ENCODE measurements at regions not wholly inside any gene's neighbourhood (a gene's known extent, or its start where the extent isn't known, plus 50 kb on each side); places are given as distances from the start of the nearest gene placed in this dataset.

GRCh38 chr1:81590171-81590570 lies 210.6 kb upstream of the ADGRL2 start:
- Histone ChIP-seq H3K9ac (ENCODE audit: low read length) (no peak overlapping the region), H3K4me3 (ENCODE audit: low read depth in 1 of 2, low read length in 2 of 2) (no peak overlapping the region), H3K9me3 (ENCODE audit: low read length) (no peaks in the 10 kb centered on the region), H3K36me3 (ENCODE audit: insufficient read depth, low read length) (no peaks in the 10 kb centered on the region), H3K27me3 (ENCODE audit: control insufficient read depth in 1 of 2, insufficient read depth in 2 of 2, low read length in 2 of 2) (no peaks in the 10 kb centered on the region), H3K4me1 (ENCODE audit: insufficient read depth, low read length) (no peaks in the 10 kb centered on the region), H3K27ac (ENCODE audit: low read depth, low read length) (no peak overlapping the region)

GRCh38 chr1:81588149-81588548 lies 212.6 kb upstream of the ADGRL2 start:
- Histone ChIP-seq H3K36me3 (ENCODE audit: insufficient read depth, low read length) (no peaks in the 10 kb centered on the region), H3K4me3 (ENCODE audit: low read depth in 1 of 2, low read length in 2 of 2) (no peak overlapping the region)

GRCh38 chr1:81587426-81587825 lies 213.3 kb upstream of the ADGRL2 start:
- Histone ChIP-seq H3K27ac (ENCODE audit: low read depth, low read length) (no peak overlapping the region), H3K36me3 (ENCODE audit: insufficient read depth, low read length) (no peaks in the 10 kb centered on the region), H3K9me3 (ENCODE audit: low read length) (no peaks in the 10 kb centered on the region), H3K9ac (ENCODE audit: low read length) (no peak overlapping the region), H3K4me3 (ENCODE audit: low read depth in 1 of 2, low read length in 2 of 2) (no peak overlapping the region), H3K27me3 (ENCODE audit: control insufficient read depth in 1 of 2, insufficient read depth in 2 of 2, low read length in 2 of 2) (no peaks in the 10 kb centered on the region), H3K4me1 (ENCODE audit: insufficient read depth, low read length) (no peaks in the 10 kb centered on the region)

More at GRCh38 chr1:81588149-81588548, 212.6 kb upstream of the ADGRL2 start:
- no peaks in the 10 kb centered on the region for H3K27me3 ChIP-seq (ENCODE audit: control insufficient read depth in 1 of 2, insufficient read depth in 2 of 2, low read length in 2 of 2)
- no peaks in the 10 kb centered on the region for H3K9me3 ChIP-seq (ENCODE audit: low read length)
- no peaks in the 10 kb centered on the region for H3K4me1 ChIP-seq (ENCODE audit: insufficient read depth, low read length)
- no peak overlapping the region for H3K9ac ChIP-seq (ENCODE audit: low read length)
- no peak overlapping the region for H3K27ac ChIP-seq (ENCODE audit: low read depth, low read length)

- no peak overlapping the region for H3K27ac ChIP-seq (ENCODE audit: low read depth, low read length)
- no peak overlapping the region for H3K4me3 ChIP-seq (ENCODE audit: low read depth in 1 of 2, low read length in 2 of 2)
- no peaks in the 10 kb centered on the region for H3K27me3 ChIP-seq (ENCODE audit: control insufficient read depth in 1 of 2, insufficient read depth in 2 of 2, low read length in 2 of 2)
- no peaks in the 10 kb centered on the region for H3K4me1 ChIP-seq (ENCODE audit: insufficient read depth, low read length)
- H3K36me3 ChIP-seq (ENCODE audit: insufficient read depth, low read length), result no peaks in the 10 kb centered on the region
- H3K9ac ChIP-seq (ENCODE audit: low read length), result no peak overlapping the region
- H3K9me3 ChIP-seq (ENCODE audit: low read length), result no peaks in the 10 kb centered on the region
Measured at GRCh38 chr1:81585371-81585770, 215.4 kb upstream of the ADGRL2 start.

- no peaks in the 10 kb centered on the region for H3K27me3 ChIP-seq (ENCODE audit: control insufficient read depth in 1 of 2, insufficient read depth in 2 of 2, low read length in 2 of 2)
- no peak overlapping the region for H3K4me3 ChIP-seq (ENCODE audit: low read depth in 1 of 2, low read length in 2 of 2)
- H3K27ac ChIP-seq (ENCODE audit: low read depth, low read length), result no peak overlapping the region
- H3K9me3 ChIP-seq (ENCODE audit: low read length), result no peaks in the 10 kb centered on the region
- no peaks in the 10 kb centered on the region for H3K4me1 ChIP-seq (ENCODE audit: insufficient read depth, low read length)
- no peak overlapping the region for H3K9ac ChIP-seq (ENCODE audit: low read length)
- no peaks in the 10 kb centered on the region for H3K36me3 ChIP-seq (ENCODE audit: insufficient read depth, low read length)
Measured at GRCh38 chr1:81584398-81584797, 216.3 kb upstream of the ADGRL2 start.

GRCh38 chr1:81583878-81584277 lies 216.9 kb upstream of the ADGRL2 start:
- Histone ChIP-seq H3K9me3 (ENCODE audit: low read length) (no peaks in the 10 kb centered on the region), H3K9ac (ENCODE audit: low read length) (no peak overlapping the region), H3K4me3 (ENCODE audit: low read depth in 1 of 2, low read length in 2 of 2) (no peak overlapping the region), H3K4me1 (ENCODE audit: insufficient read depth, low read length) (no peaks in the 10 kb centered on the region), H3K36me3 (ENCODE audit: insufficient read depth, low read length) (no peaks in the 10 kb centered on the region), H3K27me3 (ENCODE audit: control insufficient read depth in 1 of 2, insufficient read depth in 2 of 2, low read length in 2 of 2) (no peaks in the 10 kb centered on the region), H3K27ac (ENCODE audit: low read depth, low read length) (no peak overlapping the region)

GRCh38 chr1:81582467-81582986 lies 218.2 kb upstream of the ADGRL2 start:
- H3K27ac ChIP-seq (ENCODE audit: low read depth, low read length), result no peak overlapping the region
- H3K4me3 ChIP-seq (ENCODE audit: low read depth in 1 of 2, low read length in 2 of 2), result no peak overlapping the region
- no peaks in the 10 kb centered on the region for H3K4me1 ChIP-seq (ENCODE audit: insufficient read depth, low read length)
- H3K36me3 ChIP-seq (ENCODE audit: insufficient read depth, low read length), result no peaks in the 10 kb centered on the region
- no peaks in the 10 kb centered on the region for H3K9me3 ChIP-seq (ENCODE audit: low read length)
- H3K9ac ChIP-seq (ENCODE audit: low read length), result no peak overlapping the region
- H3K27me3 ChIP-seq (ENCODE audit: control insufficient read depth in 1 of 2, insufficient read depth in 2 of 2, low read length in 2 of 2), result no peaks in the 10 kb centered on the region

GRCh38 chr1:81578867-81579266 lies 221.9 kb upstream of the ADGRL2 start:
- Histone ChIP-seq H3K4me3 (ENCODE audit: low read depth in 1 of 2, low read length in 2 of 2) (no peak overlapping the region), H3K9ac (ENCODE audit: low read length) (no peak overlapping the region), H3K4me1 (ENCODE audit: insufficient read depth, low read length) (no peaks in the 10 kb centered on the region), H3K27me3 (ENCODE audit: control insufficient read depth in 1 of 2, insufficient read depth in 2 of 2, low read length in 2 of 2) (no peaks in the 10 kb centered on the region), H3K27ac (ENCODE audit: low read depth, low read length) (no peak overlapping the region), H3K9me3 (ENCODE audit: low read length) (no peaks in the 10 kb centered on the region), H3K36me3 (ENCODE audit: insufficient read depth, low read length) (no peaks in the 10 kb centered on the region)

GRCh38 chr1:81577004-81577697 lies 223.6 kb upstream of the ADGRL2 start:
- no peaks in the 10 kb centered on the region for H3K9me3 ChIP-seq (ENCODE audit: low read length)
- no peak overlapping the region for H3K27ac ChIP-seq (ENCODE audit: low read depth, low read length)

GRCh38 chr1:81574408-81574807 lies 226.3 kb upstream of the ADGRL2 start:
- Histone ChIP-seq H3K4me3 (ENCODE audit: low read depth in 1 of 2, low read length in 2 of 2) (no peak overlapping the region), H3K9ac (ENCODE audit: low read length) (no peak overlapping the region), H3K36me3 (ENCODE audit: insufficient read depth, low read length) (no peaks in the 10 kb centered on the region), H3K4me1 (ENCODE audit: insufficient read depth, low read length) (no peaks in the 10 kb centered on the region), H3K27me3 (ENCODE audit: control insufficient read depth in 1 of 2, insufficient read depth in 2 of 2, low read length in 2 of 2) (no peaks in the 10 kb centered on the region), H3K27ac (ENCODE audit: low read depth, low read length) (no peak overlapping the region), H3K9me3 (ENCODE audit: low read length) (no peaks in the 10 kb centered on the region)

More at GRCh38 chr1:81577004-81577697, 223.6 kb upstream of the ADGRL2 start:
- Histone ChIP-seq H3K27me3 (ENCODE audit: control insufficient read depth in 1 of 2, insufficient read depth in 2 of 2, low read length in 2 of 2) (no peaks in the 10 kb centered on the region), H3K4me1 (ENCODE audit: insufficient read depth, low read length) (no peaks in the 10 kb centered on the region), H3K9ac (ENCODE audit: low read length) (no peak overlapping the region), H3K4me3 (ENCODE audit: low read depth in 1 of 2, low read length in 2 of 2) (no peak overlapping the region), H3K36me3 (ENCODE audit: insufficient read depth, low read length) (no peaks in the 10 kb centered on the region)

GRCh38 chr1:81573458-81573857 lies 227.3 kb upstream of the ADGRL2 start:
- H3K36me3 ChIP-seq (ENCODE audit: insufficient read depth, low read length), result no peaks in the 10 kb centered on the region
- no peak overlapping the region for H3K9ac ChIP-seq (ENCODE audit: low read length)
- H3K4me1 ChIP-seq (ENCODE audit: insufficient read depth, low read length), result no peaks in the 10 kb centered on the region
- no peaks in the 10 kb centered on the region for H3K9me3 ChIP-seq (ENCODE audit: low read length)
- H3K4me3 ChIP-seq (ENCODE audit: low read depth in 1 of 2, low read length in 2 of 2), result no peak overlapping the region
- no peaks in the 10 kb centered on the region for H3K27me3 ChIP-seq (ENCODE audit: control insufficient read depth in 1 of 2, insufficient read depth in 2 of 2, low read length in 2 of 2)
- H3K27ac ChIP-seq (ENCODE audit: low read depth, low read length), result no peak overlapping the region

GRCh38 chr1:81571946-81572345 lies 228.8 kb upstream of the ADGRL2 start:
- no peaks in the 10 kb centered on the region for H3K27me3 ChIP-seq (ENCODE audit: control insufficient read depth in 1 of 2, insufficient read depth in 2 of 2, low read length in 2 of 2)
- H3K9ac ChIP-seq (ENCODE audit: low read length), result no peak overlapping the region

More at GRCh38 chr1:81571946-81572345, 228.8 kb upstream of the ADGRL2 start:
- Histone ChIP-seq H3K9me3 (ENCODE audit: low read length) (no peaks in the 10 kb centered on the region), H3K27ac (ENCODE audit: low read depth, low read length) (no peak overlapping the region), H3K36me3 (ENCODE audit: insufficient read depth, low read length) (no peaks in the 10 kb centered on the region), H3K4me3 (ENCODE audit: low read depth in 1 of 2, low read length in 2 of 2) (no peak overlapping the region), H3K4me1 (ENCODE audit: insufficient read depth, low read length) (no peaks in the 10 kb centered on the region)
